A549 (cell line): ENCODE measurements at regions not wholly inside any gene's neighbourhood (a gene's known extent, or its start where the extent isn't known, plus 50 kb on each side); places are given as distances from the start of the nearest gene placed in this dataset.

ENCODE experiments used
- ATAC-seq, 2 experiments: fragments of 200-7000 bp in 1 of 2; fragments of >200 bp in 1 of 2; cut with Nextera tagmentation in 1 of 2; cut with Tn5 transposase in 1 of 2; 3 replicates each; pipeline versions ENCODE4 v1.8.0 to v1.9.1; 2018 to 2020; ENCODE audit warnings: mild to moderate bottlenecking in 1 of 2, moderate library complexity in 1 of 2
- CTCF ChIA-PET: fragments of 300-600 bp; sonication (Branson Sonifier 250); formaldehyde crosslinking; extraction: SDS; loops from one replicate; lab custom pipeline; 2021; ENCODE audit warnings: antibody characterized with exemption, inconsistent platforms; lab: Yijun Ruan, JAX
- POLR2A ChIA-PET: fragments of 350-600 bp; formaldehyde crosslinking; extraction: SDS; loops from one replicate; lab custom pipeline; 2021; ENCODE audit warnings: antibody characterized with exemption, inconsistent platforms; lab: Yijun Ruan, JAX
- DNase-seq, 2 experiments: peaks; one replicate each; pipeline versions ENCODE4 v3.0.0 to v3.0.0-alpha.2; 2011 to 2016; ENCODE audit warnings: low read depth in 1 of 2, low spot score in 1 of 2
- FAIRE-seq: peaks from 2 replicates; lab custom pipeline; 2011; peaks lifted over from hg19 to GRCh38; lab: Jason Lieb, UNC
- H3K27ac ChIP-seq, 2 experiments: fragments of >200 bp; sonication (Bioruptor Twin); formaldehyde crosslinking; 3 replicates each; pipeline ENCODE4 v1.5.1; 2016 to 2017
- H3K4me1 ChIP-seq: fragments of >200 bp; sonication (Bioruptor Twin); formaldehyde crosslinking; 3 replicates; pipeline ENCODE4 v1.6.1; 2016
- H3K4me2 ChIP-seq: fragments of >200 bp; sonication (Bioruptor Twin); formaldehyde crosslinking; 3 replicates; pipeline ENCODE4 v1.6.1; 2016
- H3K4me3 ChIP-seq: fragments of >200 bp; sonication (Bioruptor Twin); formaldehyde crosslinking; 3 replicates; pipeline ENCODE4 v1.5.1; 2016
- H3K9me3 ChIP-seq: fragments of >200 bp; sonication (Bioruptor Twin); formaldehyde crosslinking; 3 replicates; pipeline ENCODE4 v1.6.1; 2016
- BHLHE40 ChIP-seq: IDR thresholded peaks from 2 replicates; pipeline ENCODE4 v1.6.1; 2012; ENCODE audit warnings: low read depth, low read length, inconsistent platforms
- CBX8 ChIP-seq: fragments of 200-600 bp; sonication (generic); IDR thresholded peaks from 2 replicates; pipeline ENCODE4 v1.6.1; 2016
- CEBPB ChIP-seq, 2 experiments: fragments of >200 bp in 1 of 2; sonication (Bioruptor Twin) in 1 of 2; formaldehyde crosslinking in 1 of 2; IDR thresholded peaks; 2 replicates each; pipeline ENCODE4 v1.6.1; 2012 to 2016
- CHD2 ChIP-seq: fragments of 150-350 bp; IDR thresholded peaks from 2 replicates; pipeline ENCODE4 v1.6.1; 2014; ENCODE audit warnings: low read length; ENCODE audit not compliant: partially characterized antibody
- CHD4 ChIP-seq: fragments of 200-600 bp; sonication (generic); IDR thresholded peaks from 2 replicates; pipeline ENCODE4 v1.6.1; 2016; ENCODE audit warnings: antibody characterized with exemption, mild to moderate bottlenecking, borderline replicate concordance
- EHF ChIP-seq: fragments of 250-450 bp; sonication (Bioruptor Pico); IDR thresholded peaks from 2 replicates; pipeline ENCODE4 v1.5.0; 2020; ENCODE audit warnings: mild to moderate bottlenecking
- ELK1 ChIP-seq: fragments of 150-350 bp; IDR thresholded peaks from 2 replicates; pipeline ENCODE4 v1.6.1; 2014; ENCODE audit warnings: low read depth, mild to moderate bottlenecking, low read length
- EP300 ChIP-seq, 2 experiments: fragments of >200 bp; sonication (Bioruptor Twin); formaldehyde crosslinking; IDR thresholded peaks; 2 replicates in 1 of 2; 3 replicates in 1 of 2; pipeline ENCODE4 v1.6.1; 2016 to 2017
- ESRRA ChIP-seq: fragments of 150-350 bp; IDR thresholded peaks from 2 replicates; pipeline ENCODE4 v1.6.1; 2014; ENCODE audit warnings: mild to moderate bottlenecking, low read length, borderline replicate concordance
- FOXS1 ChIP-seq: fragments of 250-450 bp; sonication (Bioruptor Pico); IDR thresholded peaks from 2 replicates; pipeline ENCODE4 v1.5.0; 2020; ENCODE audit warnings: mild to moderate bottlenecking, moderate library complexity
- GATA3 ChIP-seq: IDR thresholded peaks from 2 replicates; pipeline ENCODE4 v1.6.1; 2012; ENCODE audit warnings: borderline replicate concordance
- HDAC2 ChIP-seq: fragments of 200-600 bp; sonication (generic); IDR thresholded peaks from 2 replicates; pipeline ENCODE4 v1.6.1; 2016
- HES2 ChIP-seq: fragments of >200 bp; sonication (Bioruptor Twin); formaldehyde crosslinking; IDR thresholded peaks from 2 replicates; pipeline ENCODE4 v1.6.1; 2016
- HOXA7 ChIP-seq: fragments of 250-450 bp; sonication (Bioruptor Pico); IDR thresholded peaks from 2 replicates; pipeline ENCODE4 v1.5.0; 2020; ENCODE audit warnings: mild to moderate bottlenecking, moderate library complexity
- HOXB13 ChIP-seq: fragments of 250-450 bp; sonication (Bioruptor Pico); IDR thresholded peaks from 2 replicates; pipeline ENCODE4 v1.5.0; 2020; ENCODE audit warnings: low read depth, mild to moderate bottlenecking, moderate library complexity
- HOXB5 ChIP-seq: fragments of 250-450 bp; sonication (Bioruptor Pico); IDR thresholded peaks from 2 replicates; pipeline ENCODE4 v1.5.0; 2020; ENCODE audit warnings: mild to moderate bottlenecking, moderate library complexity
- JUN ChIP-seq, 2 experiments: fragments of >200 bp; sonication (Bioruptor Twin); formaldehyde crosslinking; IDR thresholded peaks; 2 replicates in 1 of 2; 3 replicates in 1 of 2; pipeline ENCODE4 v1.6.1; 2016 to 2017
- JUNB ChIP-seq: fragments of >200 bp; sonication (Bioruptor Twin); formaldehyde crosslinking; IDR thresholded peaks from 2 replicates; pipeline ENCODE4 v1.6.1; 2016
- KDM5A ChIP-seq: fragments of 200-600 bp; sonication (generic); IDR thresholded peaks from 2 replicates; pipeline ENCODE4 v1.6.1; 2016; ENCODE audit warnings: antibody characterized with exemption, mild to moderate bottlenecking
- MAFK ChIP-seq: fragments of 450-650 bp; IDR thresholded peaks from 2 replicates; pipeline ENCODE4 v1.6.1; 2014; ENCODE audit not compliant: partially characterized antibody
- MAX ChIP-seq: IDR thresholded peaks from 2 replicates; pipeline ENCODE4 v1.6.1; 2012
- MAZ ChIP-seq: fragments of 150-350 bp; IDR thresholded peaks from 2 replicates; pipeline ENCODE4 v1.6.1; 2014; ENCODE audit warnings: antibody characterized with exemption, low read depth, low read length, borderline replicate concordance
- MYC ChIP-seq: IDR thresholded peaks from 2 replicates; pipeline ENCODE4 v1.6.1; 2012; ENCODE audit warnings: mild to moderate bottlenecking, inconsistent platforms, low read length, improper control_type of control experiment, borderline replicate concordance
- PBX3 ChIP-seq: IDR thresholded peaks from 2 replicates; pipeline ENCODE4 v1.6.1; 2012
- POLR2A ChIP-seq: IDR thresholded peaks from 2 replicates; pipeline ENCODE4 v1.6.1; 2012; ENCODE audit warnings: mild to moderate bottlenecking, low read length
- RCOR1 ChIP-seq: fragments of 150-350 bp; IDR thresholded peaks from 2 replicates; pipeline ENCODE4 v1.6.1; 2014; ENCODE audit warnings: antibody characterized with exemption, low read length, low read depth
- RFX5 ChIP-seq: fragments of 450-650 bp; IDR thresholded peaks from 2 replicates; pipeline ENCODE4 v1.7.1; 2014; ENCODE audit warnings: antibody characterized with exemption, mild to moderate bottlenecking, moderate library complexity
- RNF2 ChIP-seq: fragments of 200-600 bp; sonication (generic); IDR thresholded peaks from 2 replicates; pipeline ENCODE4 v1.6.1; 2016; ENCODE audit warnings: low read depth, mild to moderate bottlenecking, antibody characterized with exemption, moderate library complexity, borderline replicate concordance
- USF2 ChIP-seq: fragments of 450-650 bp; IDR thresholded peaks from 2 replicates; pipeline ENCODE4 v1.6.1; 2014; ENCODE audit warnings: antibody characterized with exemption
- ZFP36 ChIP-seq: fragments of 450-650 bp; IDR thresholded peaks from 2 replicates; pipeline ENCODE4 v1.6.1; 2014; ENCODE audit warnings: borderline replicate concordance; ENCODE audit not compliant: partially characterized antibody
- ZNF302 ChIP-seq: fragments of 250-450 bp; sonication (Bioruptor Pico); IDR thresholded peaks from 2 replicates; pipeline ENCODE4 v1.9.0; 2021; ENCODE audit warnings: inconsistent platforms, mild to moderate bottlenecking, moderate library complexity
- ZSCAN20 ChIP-seq: fragments of 250-450 bp; sonication (Bioruptor Pico); IDR thresholded peaks from 2 replicates; pipeline ENCODE4 v1.8.0; 2022; ENCODE audit warnings: mild to moderate bottlenecking, moderate library complexity
- WGBS: methylation state at CpG from one replicate; pipeline ENCODE4 v1.1.6; 2017; ENCODE audit errors: missing lambda C conversion rate; 5-methylcytosine and 5-hydroxymethylcytosine counted together

GRCh38 chr14:97731800-97732199 lies 934.6 kb downstream of the VRK1 start:
- no peak for DNase-seq
- WGBS = 3% methylated on average over 2 of the region's 2 CpGs
- CTCF ChIA-PET = no interaction called here
- Histone ChIP-seq H3K4me3 (no peak overlapping the region), H3K27ac (no peak overlapping the region), H3K9me3 (no peaks in the 10 kb centered on the region), H3K4me1 (no peaks in the 10 kb centered on the region), H3K4me2 (no peak overlapping the region)
- FAIRE-seq = no peak
- TF ChIP-seq JUNB = no peak
- TF ChIP-seq EHF (CRISPR knock-in tag) = no peak
- no peak for TF ChIP-seq KDM5A
- no peak for TF ChIP-seq FOXS1 (CRISPR knock-in tag)
- no peak for TF ChIP-seq JUN (IDR thresholded peaks at IDR 0.05)
- no peak for TF ChIP-seq BHLHE40
- no peak for TF ChIP-seq POLR2A
- TF ChIP-seq HOXA7 (CRISPR knock-in tag) = no peak
- no peak for TF ChIP-seq ESRRA
- TF ChIP-seq MAFK = no peak
- TF ChIP-seq PBX3 = no peak
- POLR2A ChIA-PET = no interaction called here
- ATAC-seq = no peak

GRCh38 chr14:97747316-97747715 lies 950.1 kb downstream of the VRK1 start:
- Histone ChIP-seq H3K4me3 (no peak overlapping the region), H3K27ac (no peak overlapping the region), H3K9me3 (no peaks in the 10 kb centered on the region), H3K4me2 (no peak overlapping the region), H3K4me1 (no peaks in the 10 kb centered on the region)
- no peak for DNase-seq
- POLR2A ChIA-PET = no interaction called here
- FAIRE-seq = no peak
- no peak for ATAC-seq
- 10% methylated on average over 2 of the region's 2 CpGs for WGBS
- TF ChIP-seq CBX8 = no peak
- TF ChIP-seq FOXS1 (CRISPR knock-in tag) = no peak
- no peak for TF ChIP-seq HOXB13 (CRISPR knock-in tag)
- TF ChIP-seq HES2 = no peak
- TF ChIP-seq RFX5 = no peak
- TF ChIP-seq MAX = no peak
- TF ChIP-seq ZNF302 (CRISPR knock-in tag) = no peak
- no peak for TF ChIP-seq ZSCAN20 (CRISPR knock-in tag)
- TF ChIP-seq HOXB5 (CRISPR knock-in tag) = no peak
- CTCF ChIA-PET = no interaction called here

GRCh38 chr14:97748616-97749015 lies 951.4 kb downstream of the VRK1 start:
- no peaks in the 10 kb centered on the region for H3K4me1 ChIP-seq
- no peak overlapping the region for H3K4me3 ChIP-seq
- H3K4me2 ChIP-seq = no peak overlapping the region
- WGBS = 4% methylated on average over 5 of the region's 5 CpGs
- DNase-seq (no peak), ATAC-seq (no peak), FAIRE-seq (no peak)
- TF ChIP-seq RCOR1 (no peak), GATA3 (no peak), MAZ (no peak), KDM5A (no peak), RNF2 (no peak), MYC (no peak), USF2 (no peak), CHD4 (no peak), CHD2 (no peak), ELK1 (no peak), HDAC2 (no peak), EP300 (IDR thresholded peaks at IDR 0.05) (no peak), PBX3 (no peak), CEBPB (IDR thresholded peaks at IDR 0.05) (no peak), HOXB13 (CRISPR knock-in tag) (no peak), HOXB5 (CRISPR knock-in tag) (no peak), ZFP36 (no peak), BHLHE40 (no peak), MAX (no peak)
- ChIA-PET CTCF (no interaction called here), POLR2A (no interaction called here)
- no peak overlapping the region for H3K27ac ChIP-seq
- H3K9me3 ChIP-seq = no peaks in the 10 kb centered on the region
